ENCODE measurements at regions not wholly inside any gene's neighbourhood (a gene's known extent, or its start where the extent isn't known, plus 50 kb on each side); places are given as distances from the start of the nearest gene placed in this dataset.

GRCh38 chrX:96311366-96311765 is 373.3 kb upstream of the DIAPH2 start:
- DNase-seq (ENCODE audit: low spot score) = no peak
- no peak overlapping the region for H3K4me2 ChIP-seq
- 27% methylated on average over 1 of the region's 1 CpG for WGBS (ENCODE audit: low lambda C conversion rate, missing lambda C conversion rate)
- H4K20me1 ChIP-seq (ENCODE audit: insufficient read depth, poor library complexity, severe bottlenecking) = no peaks in the 10 kb centered on the region
- no peaks in the 10 kb centered on the region for H3K27me3 ChIP-seq
- no peaks in the 10 kb centered on the region for H3K4me1 ChIP-seq (ENCODE audit: insufficient read depth)
- no peaks in the 10 kb centered on the region for H3K36me3 ChIP-seq (replicated peaks; ENCODE audit: insufficient read depth, low read depth)
- no peak overlapping the region for H2AFZ ChIP-seq
- no peaks in the 10 kb centered on the region for H3K9me2 ChIP-seq (replicated peaks; ENCODE audit: insufficient read depth)
- no peak overlapping the region for H3K4me3 ChIP-seq
- TF ChIP-seq EZH2phosphoT487 (IDR thresholded peaks at IDR 0.05; ENCODE audit: low read depth, severe bottlenecking, unreplicated experiment) (no peak), CTCF (IDR thresholded peaks at IDR 0.05; ENCODE audit: poor library complexity) (no peak), EZH2 (IDR thresholded peaks at IDR 0.05; ENCODE audit: borderline replicate concordance) (no peak)
- H3K27ac ChIP-seq = no peak overlapping the region
- H3K9me3 ChIP-seq (ENCODE audit: low read depth) = no peaks in the 10 kb centered on the region
- no peaks in the 10 kb centered on the region for H3K79me2 ChIP-seq

GRCh38 chrX:96314985-96315384 is 369.7 kb upstream of the DIAPH2 start:
- no peaks in the 10 kb centered on the region for H3K79me2 ChIP-seq
- no peaks in the 10 kb centered on the region for H3K9me2 ChIP-seq (replicated peaks; ENCODE audit: insufficient read depth)
- TF ChIP-seq CTCF (IDR thresholded peaks at IDR 0.05; ENCODE audit: poor library complexity) (no peak), EZH2phosphoT487 (IDR thresholded peaks at IDR 0.05; ENCODE audit: low read depth, severe bottlenecking, unreplicated experiment) (no peak), EZH2 (IDR thresholded peaks at IDR 0.05; ENCODE audit: borderline replicate concordance) (no peak)
- H3K27ac ChIP-seq = no peak overlapping the region
- WGBS (ENCODE audit: low lambda C conversion rate, missing lambda C conversion rate) = 82% methylated on average over 2 of the region's 2 CpGs
- H3K9me3 ChIP-seq (ENCODE audit: low read depth) = no peaks in the 10 kb centered on the region
- no peaks in the 10 kb centered on the region for H3K36me3 ChIP-seq (replicated peaks; ENCODE audit: insufficient read depth, low read depth)
- no peaks in the 10 kb centered on the region for H3K4me1 ChIP-seq (ENCODE audit: insufficient read depth)
- H3K27me3 ChIP-seq = no peaks in the 10 kb centered on the region
- no peak overlapping the region for H2AFZ ChIP-seq
- no peak for DNase-seq (ENCODE audit: low spot score)
- H4K20me1 ChIP-seq (ENCODE audit: insufficient read depth, poor library complexity, severe bottlenecking) = no peaks in the 10 kb centered on the region
- H3K4me2 ChIP-seq = no peak overlapping the region
- no peak overlapping the region for H3K4me3 ChIP-seq

GRCh38 chrX:96361844-96362243 is 322.8 kb upstream of the DIAPH2 start:
- Histone ChIP-seq H4K20me1 (ENCODE audit: insufficient read depth, poor library complexity, severe bottlenecking) (no peaks in the 10 kb centered on the region), H2AFZ (no peak overlapping the region), H3K4me3 (no peak overlapping the region), H3K27ac (no peak overlapping the region), H3K4me2 (no peak overlapping the region), H3K27me3 (no peaks in the 10 kb centered on the region), H3K4me1 (ENCODE audit: insufficient read depth) (no peaks in the 10 kb centered on the region), H3K9me3 (ENCODE audit: low read depth) (no peaks in the 10 kb centered on the region), H3K79me2 (no peaks in the 10 kb centered on the region), H3K9me2 (replicated peaks; ENCODE audit: insufficient read depth) (no peaks in the 10 kb centered on the region), H3K36me3 (replicated peaks; ENCODE audit: insufficient read depth, low read depth) (no peaks in the 10 kb centered on the region)
- WGBS (ENCODE audit: low lambda C conversion rate, missing lambda C conversion rate) = 71% methylated on average over 3 of the region's 3 CpGs
- no peak for DNase-seq (ENCODE audit: low spot score)
- TF ChIP-seq CTCF (IDR thresholded peaks at IDR 0.05; ENCODE audit: poor library complexity) (no peak), EZH2 (IDR thresholded peaks at IDR 0.05; ENCODE audit: borderline replicate concordance) (no peak), EZH2phosphoT487 (IDR thresholded peaks at IDR 0.05; ENCODE audit: low read depth, severe bottlenecking, unreplicated experiment) (no peak)
